Activated CD4-positive, CD25-positive, alpha-beta regulatory T cell (primary cell): ENCODE measurements at regions not wholly inside any gene's neighbourhood (a gene's known extent, or its start where the extent isn't known, plus 50 kb on each side); places are given as distances from the start of the nearest gene placed in this dataset.
A peak's percentile ranks its signal among the peaks of the same experiment; 100 is the strongest.

Experiments
- DNase-seq, 4 experiments: peaks; one replicate each; lab custom pipeline; 2025; lab: John Stamatoyannopoulos, UW

GRCh38 chr9:7984203-7984602 is 184.6 kb upstream of the DMAC1 start:
- no peak for DNase-seq

- DNase-seq = no peak
These were observed 183.9 kb upstream of the DMAC1 start for GRCh38 chr9:7983490-7983889.

- DNase-seq = no peak
These were observed 183.3 kb upstream of the DMAC1 start for GRCh38 chr9:7982907-7983306.

GRCh38 chr9:7980691-7981289 is 181.2 kb upstream of the DMAC1 start:
- no peak for DNase-seq

GRCh38 chr9:7980041-7980440 is 180.5 kb upstream of the DMAC1 start:
- no peak for DNase-seq

GRCh38 chr9:7979611-7980010 is 180.0 kb upstream of the DMAC1 start:
- DNase-seq = no peak

GRCh38 chr9:7977586-7977985 is 178.0 kb upstream of the DMAC1 start:
- DNase-seq = no peak

GRCh38 chr9:7976856-7977255 is 177.3 kb upstream of the DMAC1 start:
- no peak for DNase-seq

- DNase-seq = peak in 2 of 4 experiments; percentile 5 to 7
These were observed 176.7 kb upstream of the DMAC1 start for GRCh38 chr9:7976167-7976755.

- DNase-seq = no peak
These were observed 175.8 kb upstream of the DMAC1 start for GRCh38 chr9:7975336-7975735.

- no peak for DNase-seq
These were observed 174.9 kb upstream of the DMAC1 start for GRCh38 chr9:7974335-7974960.

- no peak for DNase-seq
These were observed 173.5 kb upstream of the DMAC1 start for GRCh38 chr9:7973123-7973522.

- DNase-seq = no peak
These were observed 171.2 kb upstream of the DMAC1 start for GRCh38 chr9:7970681-7971330.

GRCh38 chr9:7968687-7969086 is 169.1 kb upstream of the DMAC1 start:
- DNase-seq = no peak

- DNase-seq = no peak
These were observed 168.3 kb upstream of the DMAC1 start for GRCh38 chr9:7967851-7968250.

- DNase-seq = no peak
These were observed 167.7 kb upstream of the DMAC1 start for GRCh38 chr9:7967093-7967827.

- DNase-seq = no peak
These were observed 165.5 kb upstream of the DMAC1 start for GRCh38 chr9:7965063-7965462.

- no peak for DNase-seq
These were observed 163.4 kb upstream of the DMAC1 start for GRCh38 chr9:7963026-7963425.

- no peak for DNase-seq
These were observed 161.5 kb upstream of the DMAC1 start for GRCh38 chr9:7961076-7961475.

GRCh38 chr9:7960320-7961050 is 160.9 kb upstream of the DMAC1 start:
- DNase-seq = no peak

- DNase-seq = no peak
These were observed 158.2 kb upstream of the DMAC1 start for GRCh38 chr9:7957803-7958202.

GRCh38 chr9:7947577-7947976 is 148.0 kb upstream of the DMAC1 start:
- DNase-seq = no peak
